ENCODE measurements at regions not wholly inside any gene's neighbourhood (a gene's known extent, or its start where the extent isn't known, plus 50 kb on each side); places are given as distances from the start of the nearest gene placed in this dataset.

DNA sequence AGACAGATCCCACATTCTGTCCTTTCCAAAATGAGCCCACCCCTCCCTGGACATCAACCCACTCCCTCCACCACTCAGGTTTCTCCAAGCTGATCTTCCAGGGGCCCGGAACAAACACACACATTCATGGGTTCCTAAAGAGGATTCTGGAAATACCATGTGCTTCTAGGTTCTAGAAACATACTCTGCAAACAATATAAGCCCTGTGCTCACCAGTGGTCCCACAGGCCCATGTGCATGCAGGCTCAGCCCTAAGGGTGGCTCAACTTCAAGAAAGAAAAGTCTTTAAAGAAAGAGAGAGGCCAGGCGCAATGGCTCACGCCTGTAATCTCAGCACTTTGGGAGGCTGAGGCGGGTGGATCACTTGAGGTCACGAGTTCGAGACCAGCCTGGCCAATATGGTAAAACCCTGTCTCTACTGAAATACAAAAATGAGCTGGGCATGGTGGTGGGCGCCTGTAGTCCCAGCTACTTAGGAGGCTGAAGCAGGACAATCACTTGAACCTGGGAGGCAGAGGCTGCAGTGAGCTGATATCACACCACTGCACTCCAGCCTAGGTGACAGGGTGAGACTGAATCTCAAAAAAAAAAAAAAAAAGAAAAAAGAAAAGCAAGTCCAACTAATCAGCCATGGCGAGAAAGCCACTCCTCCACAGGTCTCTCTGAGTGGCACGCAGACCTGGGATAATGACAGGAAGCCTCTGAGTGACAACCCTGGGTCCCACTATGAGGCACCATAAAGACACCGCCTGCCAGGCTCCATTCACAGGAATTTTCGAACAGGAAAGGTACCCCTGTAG, 59.5 kb upstream of the PNMA1 start:
- H3K27ac Mint-ChIP-seq: no peak overlapping the region

DNA sequence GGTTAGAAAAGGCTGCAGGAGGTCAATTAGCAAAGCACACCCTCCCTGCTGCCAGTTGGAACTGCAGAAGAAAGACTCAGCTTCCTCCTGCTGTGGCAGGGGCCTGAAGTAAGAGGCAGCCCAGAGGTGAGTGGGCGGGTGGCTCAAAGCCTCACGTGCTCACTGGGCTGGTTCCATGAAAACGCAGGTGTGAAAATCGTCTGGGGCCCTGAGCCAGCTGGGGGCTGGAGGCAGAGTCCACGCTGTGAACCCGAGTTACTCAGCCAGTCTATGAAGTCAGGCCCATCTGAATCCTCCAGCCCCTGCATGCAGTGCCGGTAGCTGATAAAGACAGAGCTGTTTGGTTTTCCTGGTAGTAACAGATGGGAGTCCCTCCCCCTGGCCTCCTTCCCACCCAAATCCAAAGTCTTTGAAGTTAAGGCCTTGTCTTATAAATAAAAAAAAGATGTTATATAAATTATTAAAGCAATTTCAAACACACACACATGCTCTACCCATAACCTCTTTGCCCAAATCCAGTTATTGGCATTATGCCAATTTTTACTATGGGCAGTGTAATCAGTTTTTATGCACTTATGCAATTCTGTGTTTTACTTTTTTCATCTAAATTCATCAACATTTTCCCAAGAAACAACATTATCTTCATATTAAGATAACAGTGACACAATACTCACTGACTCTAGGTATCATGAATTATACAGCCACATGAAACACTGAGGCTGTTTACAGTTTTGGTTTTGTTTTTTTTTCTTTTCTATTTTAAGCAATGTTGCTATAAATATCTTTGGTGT, 57.9 kb upstream of the PNMA1 start:
- peak; percentile 76 for ATAC-seq
- H3K27me3 Mint-ChIP-seq: no peaks in the 10 kb centered on the region
- DNase-seq: peak; percentile 82
- H3K9me3 Mint-ChIP-seq: no peaks in the 10 kb centered on the region
- H3K4me3 Mint-ChIP-seq: peak overlapping the region; percentile 61
- peak overlapping the region; percentile 88 for H3K27ac Mint-ChIP-seq
- peaks cover 9% of the 10 kb centered on the region for H3K36me3 Mint-ChIP-seq (ENCODE audit: low read depth)
- H3K4me1 Mint-ChIP-seq: peaks cover 72% of the 10 kb centered on the region

More for the DNA sequence above, 59.5 kb upstream of the PNMA1 start:
- no peaks in the 10 kb centered on the region for H3K27me3 Mint-ChIP-seq
- H3K4me3 Mint-ChIP-seq: no peak overlapping the region
- peaks cover 11% of the 10 kb centered on the region for H3K36me3 Mint-ChIP-seq (ENCODE audit: low read depth)
- no peaks in the 10 kb centered on the region for H3K9me3 Mint-ChIP-seq
- peaks cover 87% of the 10 kb centered on the region for H3K4me1 Mint-ChIP-seq
- DNase-seq (no peak), ATAC-seq (no peak)

GRCh38 chr14:73770977-73771847, 57.0 kb upstream of the PNMA1 start:
- peak overlapping the region; percentile 61 for H3K4me3 Mint-ChIP-seq
- H3K9me3 Mint-ChIP-seq: no peaks in the 10 kb centered on the region
- H3K4me1 Mint-ChIP-seq: peaks cover 74% of the 10 kb centered on the region
- H3K27ac Mint-ChIP-seq: peak overlapping the region; percentile 88
- ATAC-seq: no peak
- H3K36me3 Mint-ChIP-seq (ENCODE audit: low read depth): peaks cover 9% of the 10 kb centered on the region
- DNase-seq: no peak
- H3K27me3 Mint-ChIP-seq: no peaks in the 10 kb centered on the region

DNA sequence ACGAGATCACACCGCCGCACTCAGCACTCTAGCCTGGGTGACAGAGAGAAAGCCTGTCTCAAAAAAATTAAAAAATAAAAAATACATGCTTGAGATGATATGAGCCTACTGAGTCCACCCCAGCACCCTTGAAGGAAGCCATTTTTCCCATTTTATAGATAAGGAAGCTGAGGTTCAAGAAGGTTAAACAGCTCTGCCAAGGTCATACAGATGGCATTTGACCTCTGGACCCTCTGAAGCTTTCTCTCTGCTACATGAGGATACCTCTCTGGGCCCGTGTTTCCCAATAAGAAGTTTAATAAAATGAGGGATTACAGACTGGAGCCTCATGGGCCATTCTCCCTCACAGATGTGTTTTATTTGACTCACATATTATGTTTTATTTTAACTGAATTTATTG, 53.9 kb upstream of the PNMA1 start:
- H3K27me3 Mint-ChIP-seq: no peaks in the 10 kb centered on the region
- H3K36me3 Mint-ChIP-seq (ENCODE audit: low read depth): peaks cover 9% of the 10 kb centered on the region
- no peaks in the 10 kb centered on the region for H3K9me3 Mint-ChIP-seq
- DNase-seq (no peak), ATAC-seq (no peak)
- H3K4me1 Mint-ChIP-seq: peaks cover 74% of the 10 kb centered on the region
- H3K4me3 Mint-ChIP-seq: no peak overlapping the region
- no peak overlapping the region for H3K27ac Mint-ChIP-seq

- no peak overlapping the region for H3K4me3 Mint-ChIP-seq
- ATAC-seq (no peak), DNase-seq (no peak)
- H3K27me3 Mint-ChIP-seq: no peaks in the 10 kb centered on the region
- no peaks in the 10 kb centered on the region for H3K9me3 Mint-ChIP-seq
- H3K4me1 Mint-ChIP-seq: peaks cover 70% of the 10 kb centered on the region
- peaks cover 5% of the 10 kb centered on the region for H3K36me3 Mint-ChIP-seq (ENCODE audit: low read depth)
- H3K27ac Mint-ChIP-seq: peak overlapping the region; percentile 55
Measured at GRCh38 chr14:73764406-73765280, 50.5 kb upstream of the PNMA1 start.

Measured in activated naive CD8-positive, alpha-beta T cell treated with anti-CD3 and anti-CD28 coated beads, Interleukin-2, amount 50 U/mL, for 24 hours (primary cell).